H4 (cell line): ENCODE measurements at regions not wholly inside any gene's neighbourhood (a gene's known extent, or its start where the extent isn't known, plus 50 kb on each side); places are given as distances from the start of the nearest gene placed in this dataset.

Experiments used
- DNase-seq: peaks from one replicate; pipeline ENCODE4 v3.0.0-alpha.2; 2015; ENCODE audit warnings: low spot score

DNA sequence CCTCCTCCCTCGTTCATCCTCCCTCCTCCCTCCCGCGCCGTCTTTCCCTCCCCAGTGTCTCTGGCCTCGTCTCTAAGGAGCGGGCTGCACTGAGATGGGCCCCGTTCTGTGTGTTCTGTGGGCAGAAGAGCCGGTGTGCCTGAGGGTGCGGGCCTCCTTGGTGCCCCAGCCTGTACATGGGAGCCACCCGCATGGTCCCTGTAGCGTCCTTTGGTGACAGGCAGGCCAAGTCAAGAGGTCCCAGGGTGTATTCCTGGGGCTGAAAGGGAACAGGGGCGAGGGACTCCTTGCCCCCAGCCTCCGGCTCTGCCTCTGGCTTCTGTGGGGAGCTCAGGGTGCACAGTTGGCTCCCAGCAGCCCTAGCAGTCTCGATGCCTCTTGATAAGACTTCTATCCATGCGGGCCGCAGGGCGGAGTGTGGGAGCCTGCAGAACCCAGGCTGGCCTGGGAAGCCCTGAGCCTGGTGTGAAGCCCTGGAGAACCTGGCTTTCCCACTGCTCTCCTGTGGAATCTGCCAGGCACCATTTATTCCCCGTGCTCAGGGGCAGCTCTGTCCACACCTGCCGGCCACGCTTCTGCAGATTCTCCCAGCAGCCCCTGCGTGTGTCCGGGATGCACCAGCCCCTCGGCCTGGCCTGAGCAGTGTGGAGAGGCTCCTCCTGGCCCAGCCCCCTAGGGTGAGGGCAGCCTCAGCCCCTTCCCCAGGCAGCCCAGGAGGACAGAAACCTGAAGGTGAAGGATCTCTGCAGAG lies 181.3 kb downstream of the KIF26A start:
- no peak for DNase-seq

GRCh38 chr14:104320611-104321086 lies 182.3 kb downstream of the KIF26A start:
- no peak for DNase-seq

DNA sequence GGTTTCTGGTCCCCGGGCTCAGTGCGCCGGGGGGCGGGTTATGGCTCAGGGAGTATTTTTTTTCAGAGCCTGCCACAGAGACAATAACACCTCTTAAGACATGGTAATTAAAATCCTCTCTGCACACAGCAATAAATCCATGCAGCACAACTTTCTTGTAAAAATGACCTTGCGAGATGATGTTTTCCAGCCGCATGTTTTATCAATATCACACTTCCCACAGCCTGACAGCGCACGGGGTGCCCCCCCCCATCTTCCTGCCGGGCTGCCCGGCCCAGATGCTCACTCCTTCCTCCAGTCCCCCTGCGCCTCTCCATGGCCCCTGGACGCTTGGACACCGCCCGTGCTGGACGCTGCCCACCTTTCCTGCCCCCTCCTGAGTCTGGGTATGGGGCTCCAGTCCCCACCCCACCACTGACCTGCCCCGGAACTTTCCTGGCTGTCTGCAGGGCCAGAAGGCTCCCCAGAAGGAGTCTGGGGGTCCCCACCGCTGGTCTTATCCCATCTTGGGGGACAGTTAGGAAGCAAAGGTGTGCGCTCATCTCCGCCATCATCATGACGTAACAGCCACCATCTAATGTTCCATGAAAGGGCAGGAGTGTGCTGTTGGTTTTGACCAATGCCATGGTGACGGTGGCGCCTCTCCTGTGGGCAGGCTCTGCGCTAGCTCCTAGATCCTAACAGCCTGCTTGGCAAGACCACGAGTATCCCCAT lies 182.9 kb downstream of the KIF26A start:
- no peak for DNase-seq

DNA sequence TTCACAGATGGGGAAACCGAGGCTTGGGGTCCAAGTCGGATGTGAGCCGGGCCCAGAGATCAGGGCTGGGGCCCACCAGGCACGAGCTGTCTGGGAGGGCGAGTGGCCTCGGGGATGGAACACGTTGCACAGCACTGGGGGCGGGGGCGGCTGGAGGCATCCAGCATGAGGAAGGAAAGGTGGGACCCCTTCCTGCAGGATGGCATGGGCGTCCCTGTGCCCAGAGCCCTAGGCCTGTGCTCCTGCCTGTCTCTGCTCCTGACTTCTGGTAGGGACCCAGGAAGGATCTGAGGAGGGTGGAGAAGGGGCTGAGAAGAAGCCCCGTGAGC lies 183.4 kb downstream of the KIF26A start:
- DNase-seq, result no peak

DNA sequence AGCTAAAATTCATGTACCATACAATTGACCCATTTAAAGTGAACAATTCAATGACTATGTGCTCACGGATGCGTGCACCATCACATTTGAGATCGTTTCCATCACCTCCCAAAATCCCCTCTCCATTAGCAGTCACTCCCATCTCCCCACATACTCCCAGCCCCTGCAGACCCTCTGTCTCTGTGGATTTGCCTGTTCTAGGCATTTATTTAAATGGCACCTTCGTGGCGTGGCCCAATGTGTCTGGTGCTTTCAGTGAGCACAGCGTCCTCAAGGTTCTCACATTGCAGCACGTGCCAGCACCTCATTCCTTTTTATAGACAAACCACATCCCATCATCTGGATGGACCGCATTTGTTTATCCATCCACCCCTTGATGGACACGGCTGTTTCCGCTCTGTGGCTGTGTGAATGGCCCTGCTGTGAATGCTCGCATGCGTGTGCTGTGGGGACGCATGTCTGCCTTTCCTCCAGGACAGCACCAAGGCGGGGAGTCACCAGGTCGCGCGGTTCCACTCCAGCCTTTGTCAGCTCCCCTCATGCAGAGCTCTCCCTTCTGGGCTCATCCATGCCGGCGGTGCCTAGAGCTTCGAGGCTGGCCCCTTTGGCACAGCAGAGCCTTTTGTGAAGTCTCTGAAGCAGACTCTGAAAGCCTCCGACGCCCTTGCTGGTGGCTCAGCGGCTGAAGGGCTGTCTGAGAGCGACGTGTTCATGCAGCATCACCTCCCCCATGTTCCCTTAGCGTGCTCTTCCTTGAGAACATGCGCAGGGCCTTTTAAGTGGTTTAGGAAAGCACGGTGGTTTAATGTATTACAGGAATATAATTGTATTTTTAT lies 184.4 kb downstream of the KIF26A start:
- DNase-seq, result peak; percentile 24

- DNase-seq, result no peak
These were observed 185.3 kb downstream of the KIF26A start for GRCh38 chr14:104323551-104324175.

DNA sequence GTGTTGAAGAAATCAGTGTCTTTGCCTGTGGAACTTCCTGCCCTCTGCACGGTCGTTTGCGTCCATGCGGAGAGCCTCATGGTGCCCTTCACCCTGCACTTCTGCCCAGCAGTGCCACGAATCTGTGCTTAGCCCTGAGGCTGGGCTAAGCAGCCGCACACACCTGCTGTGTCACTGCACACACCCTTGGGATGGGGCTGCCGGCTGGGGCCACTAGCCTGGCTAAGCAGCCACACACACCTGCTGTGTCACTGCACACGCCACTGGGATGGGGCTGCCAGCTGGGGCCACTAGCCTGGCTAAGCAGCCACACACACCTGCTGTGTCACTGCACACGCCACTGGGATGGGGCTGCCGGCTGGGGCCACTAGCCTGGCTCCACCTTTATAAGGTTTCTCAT lies 188.5 kb downstream of the KIF26A start:
- no peak for DNase-seq

DNA sequence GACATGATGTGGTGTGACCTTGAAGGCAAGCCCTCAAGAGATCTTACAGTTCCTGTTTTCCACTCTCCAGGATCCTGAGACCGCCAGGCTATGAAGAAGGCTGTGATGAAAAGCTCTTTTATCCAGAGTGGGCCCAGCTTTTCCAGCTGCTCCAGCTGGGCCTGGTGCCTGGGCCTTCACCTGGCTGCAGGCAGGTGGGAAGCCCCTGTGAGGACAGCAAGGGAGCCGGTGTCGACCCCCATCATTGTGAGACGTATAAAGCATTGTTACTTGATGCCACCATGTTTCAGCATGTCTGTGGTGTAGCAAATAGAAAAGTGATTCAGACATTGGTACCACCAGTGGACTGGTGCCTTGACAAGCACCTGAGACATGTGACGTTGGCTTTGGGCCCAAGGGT lies 190.2 kb downstream of the KIF26A start:
- no peak for DNase-seq

DNA sequence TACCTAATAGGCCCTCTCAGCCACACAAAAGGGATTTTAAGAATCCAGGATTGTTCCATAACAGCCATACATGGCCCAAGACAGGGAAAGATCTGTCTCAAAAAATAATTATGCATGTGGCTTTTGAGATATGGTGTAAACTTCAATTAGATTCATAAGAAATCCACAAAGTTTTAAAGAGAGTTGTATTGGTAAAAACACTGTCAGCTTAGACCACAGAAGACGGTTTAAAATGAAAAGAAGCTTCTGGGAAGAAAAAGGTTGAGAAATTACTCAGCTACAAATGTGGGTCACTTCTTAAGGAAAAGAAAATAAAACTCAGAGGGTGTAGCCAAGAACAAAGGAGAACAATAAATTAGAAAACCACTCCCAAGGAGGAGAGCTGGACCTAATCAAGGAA lies 191.4 kb downstream of the KIF26A start:
- DNase-seq, result no peak

- no peak for DNase-seq
These were observed 193.7 kb downstream of the KIF26A start for GRCh38 chr14:104331871-104332605.

GRCh38 chr14:104332634-104333270 lies 194.4 kb downstream of the KIF26A start:
- no peak for DNase-seq

GRCh38 chr14:104333646-104334423 lies 195.4 kb downstream of the KIF26A start:
- DNase-seq, result no peak

DNA sequence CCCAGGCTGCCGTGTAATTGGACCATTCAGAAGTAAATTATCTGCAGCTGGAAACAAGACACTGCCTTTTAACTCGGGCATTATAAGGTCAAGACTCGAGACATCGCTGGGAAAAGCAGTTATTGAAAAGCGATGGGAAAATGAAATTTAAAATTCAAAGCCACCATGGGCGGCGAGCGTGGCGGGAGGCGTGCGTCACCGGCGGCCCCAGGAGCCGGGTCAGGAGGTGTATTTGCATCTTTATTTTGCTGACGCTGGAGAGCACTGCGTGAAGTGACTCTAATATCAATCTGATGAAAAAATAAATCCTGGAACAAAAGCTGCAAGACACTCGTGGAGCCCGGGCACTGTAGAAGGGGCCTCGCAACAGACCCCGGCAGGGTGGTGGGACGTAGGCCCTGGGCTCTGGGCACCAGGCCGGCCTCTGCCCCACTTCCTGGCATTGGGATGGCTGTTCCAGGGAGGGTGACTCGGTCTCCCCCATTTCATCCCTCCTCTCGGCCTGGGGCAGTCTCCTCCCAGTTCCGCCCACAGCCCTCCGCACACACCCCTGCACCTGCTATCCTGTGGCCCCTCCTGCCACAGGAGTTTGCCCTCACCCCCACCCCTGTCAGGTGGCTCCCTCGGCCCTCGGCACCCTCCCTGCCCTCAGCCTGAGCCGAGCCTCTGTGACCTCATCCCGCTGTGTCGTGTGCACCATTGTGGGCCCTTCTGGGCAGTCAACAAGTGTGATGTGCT lies 196.2 kb downstream of the KIF26A start:
- no peak for DNase-seq

DNA sequence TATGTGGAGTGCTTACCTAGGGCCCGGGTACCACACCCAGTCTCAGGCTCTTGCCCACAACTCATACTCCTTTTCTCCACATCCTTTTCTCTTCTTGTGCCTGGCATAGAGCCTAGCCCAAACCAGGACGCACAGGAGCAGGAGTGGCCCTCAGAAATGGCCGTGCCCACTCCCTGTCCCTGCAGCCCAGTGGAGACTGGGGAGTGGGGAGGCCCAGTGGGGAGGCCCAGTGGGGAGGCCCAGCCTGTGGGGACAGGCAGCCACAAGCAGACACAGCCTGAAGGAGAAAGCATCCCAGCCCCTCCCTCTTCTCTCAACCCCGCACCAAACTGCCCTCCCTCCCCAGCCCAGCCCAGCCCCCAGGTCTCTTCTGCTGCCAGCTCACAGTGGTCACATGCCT lies 196.8 kb downstream of the KIF26A start:
- no peak for DNase-seq

GRCh38 chr14:104335611-104336010 lies 197.2 kb downstream of the KIF26A start:
- no peak for DNase-seq

GRCh38 chr14:104337351-104337750 lies 199.0 kb downstream of the KIF26A start:
- no peak for DNase-seq

- DNase-seq, result no peak
These were observed 201.0 kb downstream of the KIF26A start for GRCh38 chr14:104339361-104339760.

GRCh38 chr14:104339829-104340228 lies 201.4 kb downstream of the KIF26A start:
- no peak for DNase-seq
